ENCODE measurements at regions not wholly inside any gene's neighbourhood (a gene's known extent, or its start where the extent isn't known, plus 50 kb on each side); places are given as distances from the start of the nearest gene placed in this dataset.

- TF ChIP-seq RARB (CRISPR knock-in tag; IDR thresholded peaks at IDR 0.05) = no peak
Observed at GRCh38 chr4:8745005-8745790, 126.4 kb downstream of the HMX1 start (continued).

- TF ChIP-seq ZFP3 (CRISPR knock-in tag; IDR thresholded peaks at IDR 0.05) (no peak), TSHZ2 (CRISPR knock-in tag; IDR thresholded peaks at IDR 0.05) (no peak), SNAI2 (CRISPR knock-in tag; IDR thresholded peaks at IDR 0.05) (no peak), CSRNP3 (CRISPR knock-in tag; IDR thresholded peaks at IDR 0.05) (no peak), PATZ1 (CRISPR knock-in tag; IDR thresholded peaks at IDR 0.05; ENCODE audit: borderline replicate concordance) (no peak)
- ATAC-seq = no peak
Observed at GRCh38 chr4:8744083-8744805, 127.4 kb downstream of the HMX1 start.

GRCh38 chr4:8742546-8742945 lies 129.1 kb downstream of the HMX1 start:
- TF ChIP-seq ARNTL (CRISPR knock-in tag; IDR thresholded peaks at IDR 0.05; ENCODE audit: borderline replicate concordance, low read depth) (no peak), TSHZ2 (CRISPR knock-in tag; IDR thresholded peaks at IDR 0.05) (no peak), ZNF70 (CRISPR knock-in tag; IDR thresholded peaks at IDR 0.05) (no peak), CREB5 (CRISPR knock-in tag; IDR thresholded peaks at IDR 0.05; ENCODE audit: low read depth) (no peak), ZFP30 (CRISPR knock-in tag; IDR thresholded peaks at IDR 0.05) (no peak), SNAI2 (CRISPR knock-in tag; IDR thresholded peaks at IDR 0.05) (no peak), PATZ1 (CRISPR knock-in tag; IDR thresholded peaks at IDR 0.05; ENCODE audit: borderline replicate concordance) (no peak), ZNF565 (CRISPR knock-in tag; conservative IDR thresholded peaks at IDR 0.05; ENCODE audit: low read depth) (no peak)
- ATAC-seq = no peak
